ENCODE measurements at regions not wholly inside any gene's neighbourhood (a gene's known extent, or its start where the extent isn't known, plus 50 kb on each side); places are given as distances from the start of the nearest gene placed in this dataset.

- no peak for TF ChIP-seq POLR2AphosphoS5 (IDR thresholded peaks at IDR 0.05; ENCODE audit: low read depth, low read length)
- no peak for TF ChIP-seq POLR2A (IDR thresholded peaks at IDR 0.05; ENCODE audit: low read depth, low read length)
- no peak for TF ChIP-seq POU2F2 (IDR thresholded peaks at IDR 0.05; ENCODE audit: low read depth, low read length)
- TF ChIP-seq TAF1 (IDR thresholded peaks at IDR 0.05; ENCODE audit: low read depth, low read length) = no peak
These were observed 213.0 kb downstream of the GLI2 start for GRCh38 chr2:120948662-120949011.
